GM18499 (cell line): ENCODE measurements at regions not wholly inside any gene's neighbourhood (a gene's known extent, or its start where the extent isn't known, plus 50 kb on each side); places are given as distances from the start of the nearest gene placed in this dataset.
"Not testable (repeated sequence)": the region's sequence is repeated elsewhere in the genome, so short reads cannot be mapped to it uniquely, and the experiment has no call there.

ENCODE experiments used
- ATAC-seq: cut with Tn5 transposase; IDR thresholded peaks from one replicate; pipeline ENCODE4 v1.9.1; 2021; ENCODE audit warnings: moderate number of reproducible peaks; ENCODE audit not compliant: insufficient read depth, unreplicated experiment

- no peak for ATAC-seq
Observed at GRCh38 chr4:171378323-171378722, 434.9 kb upstream of the GALNTL6 start.

- no peak for ATAC-seq
Observed at GRCh38 chr4:171376724-171377123, 436.5 kb upstream of the GALNTL6 start.

GRCh38 chr4:171353535-171353934, 459.7 kb upstream of the GALNTL6 start:
- ATAC-seq: no peak

DNA sequence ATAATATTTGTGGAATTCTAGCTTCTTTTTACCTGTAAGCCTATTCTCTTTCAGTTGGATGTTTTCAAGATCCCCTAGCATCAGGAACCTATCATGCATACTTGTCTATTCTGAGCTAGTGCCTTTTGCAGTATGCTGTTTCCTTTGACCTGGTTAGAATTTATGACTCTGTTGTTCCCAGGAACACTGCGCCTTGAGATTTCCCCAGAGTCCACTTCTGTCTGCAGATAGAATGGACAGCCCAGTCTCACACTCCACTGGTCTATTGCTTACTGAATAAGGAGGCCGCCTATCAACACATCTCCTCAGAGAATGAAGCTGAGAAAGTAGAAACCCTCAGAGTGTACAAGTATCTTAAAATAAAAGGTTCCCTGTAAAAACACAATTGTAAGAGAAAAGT, 465.1 kb upstream of the GALNTL6 start:
- ATAC-seq: no peak

DNA sequence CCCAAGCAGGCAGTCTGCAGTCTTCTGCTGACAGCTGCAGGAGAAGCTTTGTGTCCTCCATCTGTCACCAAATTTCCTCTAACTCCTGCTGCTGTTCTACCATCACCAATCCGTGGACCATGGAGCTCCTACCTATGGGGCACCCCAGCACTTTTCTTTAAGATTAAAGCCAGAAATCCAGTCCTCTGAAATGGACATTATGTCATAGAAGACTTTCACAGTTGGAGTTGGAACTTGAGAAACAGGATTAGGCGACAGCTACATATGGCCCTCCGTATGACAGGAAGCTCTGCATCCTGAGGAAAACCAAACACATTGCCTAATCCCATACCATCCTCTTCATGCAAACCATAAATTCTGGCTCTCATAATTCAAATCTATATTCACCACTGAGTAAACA, 470.6 kb upstream of the GALNTL6 start:
- no peak for ATAC-seq

GRCh38 chr4:171340258-171340657, 472.9 kb upstream of the GALNTL6 start:
- no peak for ATAC-seq

DNA sequence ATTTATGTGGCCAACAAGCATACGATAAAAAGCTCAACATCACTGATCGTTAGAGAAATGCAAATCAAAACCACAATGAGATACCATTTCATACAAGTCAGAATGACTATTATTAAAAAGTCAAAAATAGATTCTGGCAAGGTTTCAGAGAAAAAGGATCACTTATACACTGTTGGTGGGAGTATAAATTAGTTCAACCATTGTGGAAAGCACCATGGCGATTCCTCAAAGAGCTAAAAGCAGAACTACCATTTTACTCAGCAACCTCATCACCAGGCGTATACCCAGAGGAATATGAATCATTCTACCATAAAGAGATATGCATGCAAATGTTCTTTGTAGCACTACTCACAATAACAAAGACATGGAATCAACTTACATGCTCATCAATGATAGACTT, 478.7 kb upstream of the GALNTL6 start:
- ATAC-seq: peak; percentile 57

- no peak for ATAC-seq
Observed at GRCh38 chr4:171308661-171309060, 504.5 kb upstream of the GALNTL6 start.

DNA sequence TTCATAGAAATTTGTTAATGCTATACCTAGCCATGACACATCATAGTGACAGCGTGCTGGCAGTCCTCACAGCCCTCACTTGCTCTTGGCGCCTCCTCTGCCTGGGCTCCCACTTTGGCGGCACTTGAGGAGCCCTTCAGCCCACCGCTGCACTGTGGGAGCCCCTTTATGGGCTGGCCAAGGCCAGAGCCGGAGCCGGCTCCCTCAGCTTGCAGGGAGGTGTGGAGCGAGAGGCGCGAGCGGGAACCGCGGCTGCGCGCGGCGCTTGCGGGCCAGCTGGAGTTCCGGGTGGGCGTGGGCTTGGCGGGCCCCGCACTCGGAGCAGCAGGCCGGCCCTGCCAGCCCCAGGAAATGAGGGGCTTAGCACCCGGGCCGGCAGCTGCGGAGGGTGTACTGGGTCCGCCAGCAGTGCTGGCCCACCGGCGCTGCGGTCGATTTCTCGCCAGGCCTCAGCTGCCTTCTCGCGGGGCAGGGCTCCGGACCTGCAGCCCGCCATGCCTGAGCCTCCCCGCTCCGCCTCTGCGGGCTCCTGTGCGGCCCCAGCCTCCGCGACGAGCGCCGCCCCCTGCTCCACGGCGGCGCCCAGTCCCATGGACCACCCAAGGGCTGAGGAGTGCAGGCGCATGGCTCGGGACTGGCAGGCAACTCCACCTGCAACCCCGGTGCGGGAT, 515.0 kb upstream of the GALNTL6 start:
- not testable (repeated sequence) for ATAC-seq

GRCh38 chr4:171288816-171289432, 524.3 kb upstream of the GALNTL6 start:
- ATAC-seq: no peak

GRCh38 chr4:171281359-171281758, 531.8 kb upstream of the GALNTL6 start:
- ATAC-seq: no peak

GRCh38 chr4:171279131-171279530, 534.1 kb upstream of the GALNTL6 start:
- no peak for ATAC-seq

DNA sequence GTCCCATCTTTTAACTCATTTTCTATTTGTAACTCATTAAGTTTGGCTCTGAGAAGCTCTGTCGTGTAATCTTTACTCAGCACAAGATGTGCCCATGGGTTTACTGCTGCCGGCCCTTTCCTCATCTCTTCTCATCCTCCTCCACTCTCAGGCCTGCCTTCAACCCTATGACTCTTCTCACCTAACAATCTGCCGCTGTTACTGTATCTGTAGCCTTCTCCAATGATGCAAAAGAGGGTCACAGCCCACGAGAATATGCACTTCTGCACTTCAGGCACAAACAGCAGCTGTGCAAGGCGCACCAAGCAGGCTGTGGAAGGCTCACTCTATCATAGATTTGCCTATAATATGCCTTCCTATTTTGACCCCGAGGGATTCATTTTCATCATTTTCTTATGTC, 546.5 kb upstream of the GALNTL6 start:
- no peak for ATAC-seq

DNA sequence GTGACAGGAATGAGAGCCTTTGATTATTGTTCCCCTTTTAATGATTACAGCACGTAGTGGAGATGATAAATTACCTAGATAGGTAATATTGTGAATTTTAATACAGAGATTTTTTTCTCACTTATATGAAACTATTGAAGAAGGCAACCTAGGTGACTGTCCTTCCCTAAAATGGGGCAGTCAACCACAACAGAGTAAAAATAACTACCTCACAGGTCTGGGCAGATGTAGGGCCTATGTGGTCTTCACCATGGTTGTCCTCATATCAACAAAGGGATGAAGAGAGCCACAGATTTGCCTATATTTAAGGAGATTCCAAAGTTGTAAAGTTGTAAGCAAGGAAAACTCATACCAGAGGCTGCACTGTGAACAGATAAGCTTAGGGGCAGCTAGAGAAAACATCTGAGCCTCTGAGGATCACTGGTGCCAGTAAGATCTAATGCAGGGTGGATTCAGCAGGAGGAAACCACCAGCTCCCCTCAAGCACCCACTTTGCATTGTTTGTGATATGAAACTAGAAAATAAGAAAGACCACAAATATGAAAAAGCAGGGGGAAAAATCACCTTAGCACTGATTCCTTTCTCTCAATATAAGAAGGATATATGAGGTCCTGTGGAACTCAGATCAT, 547.9 kb upstream of the GALNTL6 start:
- ATAC-seq: no peak

GRCh38 chr4:171256223-171256622, 557.0 kb upstream of the GALNTL6 start:
- ATAC-seq: no peak

GRCh38 chr4:171246948-171247347, 566.3 kb upstream of the GALNTL6 start:
- ATAC-seq: no peak

GRCh38 chr4:171242831-171243230, 570.4 kb upstream of the GALNTL6 start:
- ATAC-seq: no peak

DNA sequence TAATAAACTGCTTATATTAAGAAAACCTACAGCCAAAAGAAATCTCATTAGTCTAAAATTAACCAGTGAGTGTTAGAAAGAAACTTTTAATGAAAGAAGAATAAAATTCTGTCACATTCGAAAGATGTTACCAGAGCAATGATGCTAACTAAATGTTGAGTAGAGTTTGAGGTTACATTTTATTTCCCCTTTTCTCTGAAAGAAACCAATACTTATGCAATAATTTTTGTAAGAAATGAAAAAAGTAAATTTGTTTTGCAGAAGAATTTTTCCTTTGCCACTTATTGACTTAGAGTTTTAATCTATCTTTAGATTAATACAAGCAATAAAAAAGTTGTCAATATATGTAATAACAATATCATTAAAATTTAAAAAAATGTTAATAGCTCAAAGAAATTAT, 574.0 kb upstream of the GALNTL6 start:
- no peak for ATAC-seq

GRCh38 chr4:171235521-171235920, 577.7 kb upstream of the GALNTL6 start:
- ATAC-seq: no peak

- not testable (repeated sequence) for ATAC-seq
Observed at GRCh38 chr4:171229354-171229753, 583.9 kb upstream of the GALNTL6 start.

DNA sequence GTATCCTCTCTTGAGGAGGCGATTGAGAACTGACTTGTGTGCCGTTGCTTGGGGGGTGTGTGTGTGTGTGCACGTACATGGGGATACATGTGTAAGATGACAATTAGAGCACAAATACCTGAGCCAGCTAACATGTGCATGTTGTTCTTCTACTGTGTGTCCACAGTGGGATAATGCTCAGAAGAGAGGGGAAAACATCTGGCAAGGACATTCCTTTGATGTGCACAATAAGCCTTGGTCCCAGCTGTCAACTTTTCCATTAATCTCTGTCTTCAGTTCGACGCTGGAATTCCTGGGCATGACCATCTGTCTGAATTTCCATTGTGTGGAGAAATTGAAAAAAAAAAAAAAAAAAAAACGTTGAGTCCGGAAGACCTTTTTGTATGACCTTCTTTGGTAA, 592.0 kb upstream of the GALNTL6 start:
- no peak for ATAC-seq

- ATAC-seq: no peak
Observed at GRCh38 chr4:171203425-171203824, 609.8 kb upstream of the GALNTL6 start.
